ENCODE measurements at regions not wholly inside any gene's neighbourhood (a gene's known extent, or its start where the extent isn't known, plus 50 kb on each side); places are given as distances from the start of the nearest gene placed in this dataset.

GRCh38 chr21:34019402-34019801 is 54.0 kb upstream of the MRPS6 start:
- Mint-ChIP-seq H3K27me3 (ENCODE audit: unreplicated experiment) (no peaks in the 10 kb centered on the region), H3K27ac (ENCODE audit: unreplicated experiment) (no peak overlapping the region), H3K36me3 (ENCODE audit: insufficient read depth, unreplicated experiment) (no peaks in the 10 kb centered on the region), H3K4me1 (ENCODE audit: low read depth, unreplicated experiment) (no peaks in the 10 kb centered on the region), H3K4me3 (ENCODE audit: low read depth, unreplicated experiment) (no peak overlapping the region), H3K9me3 (ENCODE audit: low read depth, unreplicated experiment) (peaks cover 5% of the 10 kb centered on the region)
- TF ChIP-seq, protein P1, sequence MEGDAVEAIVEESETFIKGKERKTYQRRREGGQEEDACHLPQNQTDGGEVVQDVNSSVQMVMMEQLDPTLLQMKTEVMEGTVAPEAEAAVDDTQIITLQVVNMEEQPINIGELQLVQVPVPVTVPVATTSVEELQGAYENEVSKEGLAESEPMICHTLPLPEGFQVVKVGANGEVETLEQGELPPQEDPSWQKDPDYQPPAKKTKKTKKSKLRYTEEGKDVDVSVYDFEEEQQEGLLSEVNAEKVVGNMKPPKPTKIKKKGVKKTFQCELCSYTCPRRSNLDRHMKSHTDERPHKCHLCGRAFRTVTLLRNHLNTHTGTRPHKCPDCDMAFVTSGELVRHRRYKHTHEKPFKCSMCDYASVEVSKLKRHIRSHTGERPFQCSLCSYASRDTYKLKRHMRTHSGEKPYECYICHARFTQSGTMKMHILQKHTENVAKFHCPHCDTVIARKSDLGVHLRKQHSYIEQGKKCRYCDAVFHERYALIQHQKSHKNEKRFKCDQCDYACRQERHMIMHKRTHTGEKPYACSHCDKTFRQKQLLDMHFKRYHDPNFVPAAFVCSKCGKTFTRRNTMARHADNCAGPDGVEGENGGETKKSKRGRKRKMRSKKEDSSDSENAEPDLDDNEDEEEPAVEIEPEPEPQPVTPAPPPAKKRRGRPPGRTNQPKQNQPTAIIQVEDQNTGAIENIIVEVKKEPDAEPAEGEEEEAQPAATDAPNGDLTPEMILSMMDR (IDR thresholded peaks at IDR 0.05; ENCODE audit: unreplicated experiment): no peak
- intact Hi-C loops (cut with micrococcal nuclease; ENCODE audit: unreplicated experiment): no loop called here
- BruUV-seq (replicated peaks): no TSS peak
- no peak for DNase-seq
- CTCF ChIA-PET: no interaction called here

DNA sequence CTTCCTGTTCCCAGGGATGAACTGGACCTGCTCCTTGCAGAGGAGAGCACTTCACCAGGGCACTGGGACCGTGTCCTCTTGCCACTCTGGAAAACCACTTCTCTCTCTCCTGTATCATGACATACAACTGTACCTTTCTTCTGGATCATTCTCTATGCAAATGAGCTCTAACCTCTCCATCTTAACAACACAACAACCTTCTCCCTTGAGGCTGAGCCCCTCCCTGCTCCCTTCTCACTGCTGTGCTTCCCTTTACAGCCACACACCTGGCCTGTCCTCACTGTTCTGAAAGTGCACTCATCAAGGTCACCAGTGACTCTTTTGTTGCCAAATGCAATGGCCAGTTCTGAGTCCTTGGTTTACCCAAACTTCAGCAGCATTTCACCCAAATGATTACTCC is 54.5 kb upstream of the MRPS6 start:
- no peak overlapping the region for H3K27ac Mint-ChIP-seq (ENCODE audit: unreplicated experiment)
- TF ChIP-seq, protein P1 (IDR thresholded peaks at IDR 0.05; ENCODE audit: unreplicated experiment): no peak
- H3K4me1 Mint-ChIP-seq (ENCODE audit: low read depth, unreplicated experiment): no peaks in the 10 kb centered on the region
- no peaks in the 10 kb centered on the region for H3K27me3 Mint-ChIP-seq (ENCODE audit: unreplicated experiment)
- BruUV-seq (replicated peaks): no TSS peak
- H3K4me3 Mint-ChIP-seq (ENCODE audit: low read depth, unreplicated experiment): no peak overlapping the region
- peaks cover 5% of the 10 kb centered on the region for H3K9me3 Mint-ChIP-seq (ENCODE audit: low read depth, unreplicated experiment)
- no peak for DNase-seq
- CTCF ChIA-PET: no interaction called here
- intact Hi-C loops (cut with micrococcal nuclease; ENCODE audit: unreplicated experiment): no loop called here
- H3K36me3 Mint-ChIP-seq (ENCODE audit: insufficient read depth, unreplicated experiment): no peaks in the 10 kb centered on the region

DNA sequence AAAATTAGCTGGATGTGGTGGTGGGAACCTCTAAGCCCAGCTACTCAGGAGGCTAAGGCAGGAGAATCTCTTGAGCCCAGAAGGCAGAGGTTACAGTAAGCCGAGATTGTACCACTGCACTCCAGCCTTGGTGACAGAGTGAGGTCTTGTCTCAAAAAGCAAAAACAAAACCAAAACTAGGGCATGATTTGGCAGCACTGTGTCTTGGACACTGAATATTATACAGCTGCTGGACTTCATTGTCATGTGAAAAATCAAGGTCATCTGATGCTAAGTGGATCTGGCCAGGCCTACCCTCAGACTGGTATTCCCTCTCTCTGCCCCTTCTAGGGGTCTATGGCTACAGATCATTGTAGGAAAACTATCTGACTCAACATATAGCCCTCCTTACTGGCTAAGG is 55.2 kb upstream of the MRPS6 start:
- TF ChIP-seq, protein P1 (IDR thresholded peaks at IDR 0.05; ENCODE audit: unreplicated experiment): no peak
- Mint-ChIP-seq H3K36me3 (ENCODE audit: insufficient read depth, unreplicated experiment) (no peaks in the 10 kb centered on the region), H3K4me1 (ENCODE audit: low read depth, unreplicated experiment) (no peaks in the 10 kb centered on the region), H3K27ac (ENCODE audit: unreplicated experiment) (no peak overlapping the region), H3K9me3 (ENCODE audit: low read depth, unreplicated experiment) (peaks cover 5% of the 10 kb centered on the region), H3K4me3 (ENCODE audit: low read depth, unreplicated experiment) (no peak overlapping the region), H3K27me3 (ENCODE audit: unreplicated experiment) (no peaks in the 10 kb centered on the region)
- DNase-seq: no peak
- intact Hi-C loops (cut with micrococcal nuclease; ENCODE audit: unreplicated experiment): no loop called here
- BruUV-seq (replicated peaks): no TSS peak
- CTCF ChIA-PET: no interaction called here

DNA sequence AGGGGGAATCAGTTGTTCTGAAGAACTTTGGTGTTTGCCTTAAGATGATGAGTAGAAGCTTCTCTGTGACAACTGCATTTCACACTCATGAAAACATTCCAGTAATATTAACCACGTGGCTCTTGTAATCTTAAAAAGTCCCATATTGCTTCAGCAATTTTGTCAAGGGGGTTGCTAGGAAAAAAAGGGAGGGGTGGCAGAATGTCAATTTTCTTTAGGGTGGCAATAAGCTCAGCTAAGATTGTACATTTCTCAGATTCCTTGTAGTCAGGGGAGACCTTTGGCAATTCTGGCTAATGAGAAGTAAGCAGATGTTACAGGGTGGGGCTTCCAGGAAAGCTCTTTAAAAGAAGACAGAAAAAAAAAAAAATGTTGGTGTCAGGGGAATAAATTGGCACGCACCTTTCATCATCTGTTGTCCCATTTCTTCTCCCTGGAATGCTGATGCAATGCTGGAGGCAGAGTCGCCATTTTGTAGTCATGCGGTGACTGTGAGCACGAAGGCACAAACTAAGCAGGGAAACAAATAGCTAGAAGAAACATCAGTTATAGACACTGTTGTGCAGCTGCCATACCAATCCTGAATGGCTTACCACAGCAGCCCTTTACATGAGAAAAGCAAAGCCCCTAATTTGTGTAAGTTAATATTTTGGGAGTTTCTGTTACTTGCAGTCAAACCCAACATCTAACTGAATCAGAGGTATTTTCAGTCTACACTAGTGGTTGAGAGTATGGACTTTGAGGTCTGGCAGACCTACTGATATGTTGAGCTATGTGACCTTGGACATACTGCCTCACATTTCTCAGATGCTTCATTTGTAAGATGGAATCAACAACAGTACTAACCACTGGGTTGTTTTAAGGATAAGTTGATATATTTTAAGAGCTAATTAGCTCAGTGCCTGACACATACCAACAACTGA is 56.1 kb upstream of the MRPS6 start:
- intact Hi-C loops (cut with micrococcal nuclease; ENCODE audit: unreplicated experiment): no loop called here
- H3K27me3 Mint-ChIP-seq (ENCODE audit: unreplicated experiment): no peaks in the 10 kb centered on the region
- DNase-seq: no peak
- H3K36me3 Mint-ChIP-seq (ENCODE audit: insufficient read depth, unreplicated experiment): no peaks in the 10 kb centered on the region
- H3K27ac Mint-ChIP-seq (ENCODE audit: unreplicated experiment): no peak overlapping the region
- H3K4me3 Mint-ChIP-seq (ENCODE audit: low read depth, unreplicated experiment): no peak overlapping the region
- no TSS peak for BruUV-seq (replicated peaks)
- H3K4me1 Mint-ChIP-seq (ENCODE audit: low read depth, unreplicated experiment): no peaks in the 10 kb centered on the region
- CTCF ChIA-PET: no interaction called here
- peaks cover 5% of the 10 kb centered on the region for H3K9me3 Mint-ChIP-seq (ENCODE audit: low read depth, unreplicated experiment)
- TF ChIP-seq, protein P1 (IDR thresholded peaks at IDR 0.05; ENCODE audit: unreplicated experiment): no peak

Measured in Calu3 (cell line).